IPS DF 4.7 (cell line): ENCODE measurements at regions not wholly inside any gene's neighbourhood (a gene's known extent, or its start where the extent isn't known, plus 50 kb on each side); places are given as distances from the start of the nearest gene placed in this dataset.

ENCODE experiments used
- DNase-seq: peaks from one replicate; pipeline ENCODE4 v3.0.0-alpha.2; 2013; ENCODE audit warnings: low spot score; ENCODE audit errors: extremely low read depth

DNA sequence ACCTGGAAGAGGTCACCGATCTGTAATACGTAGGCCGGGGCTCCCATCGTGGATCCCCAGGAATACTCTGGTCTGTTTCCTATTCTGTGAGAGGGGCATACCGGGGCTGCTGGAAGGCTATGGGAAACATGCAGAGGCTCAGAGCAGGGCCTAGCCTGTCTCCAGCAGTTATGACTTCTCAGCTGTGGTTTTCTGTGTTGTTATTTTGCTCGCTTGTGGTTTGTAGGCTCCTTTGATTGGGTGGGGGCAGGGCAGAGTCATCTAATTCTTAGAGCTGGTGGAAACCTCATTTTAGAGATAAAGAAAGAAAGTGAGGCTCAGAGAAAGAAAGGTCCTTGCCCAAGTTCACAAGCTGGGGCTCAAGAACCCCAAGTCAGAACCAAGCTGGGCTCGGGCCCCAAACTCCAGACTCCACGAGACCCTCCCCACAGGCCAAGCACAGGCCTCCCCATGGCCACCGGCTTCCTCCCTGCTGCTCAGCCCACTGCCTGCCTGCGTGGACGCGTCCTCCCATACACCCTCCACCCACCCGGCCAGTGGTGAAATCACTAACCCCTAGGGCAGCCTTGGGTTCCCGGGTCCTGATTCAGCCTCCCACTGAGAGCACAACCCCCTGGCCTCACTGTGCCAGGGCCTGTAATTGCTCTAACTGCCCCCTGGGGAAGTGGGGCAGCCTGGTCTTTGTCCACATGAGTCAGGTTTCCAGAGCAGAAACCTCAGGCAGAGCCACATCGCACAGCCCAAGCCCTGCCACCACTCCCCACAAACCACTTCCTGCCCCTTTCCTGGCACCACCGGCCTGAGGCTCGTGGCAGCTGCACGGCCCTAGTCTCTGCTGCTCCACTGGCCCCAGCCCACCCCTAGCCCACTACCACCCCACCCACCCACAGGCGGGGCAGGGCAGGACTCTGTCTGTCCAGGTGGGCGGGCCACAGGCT, 270.8 kb downstream of the UACA start:
- DNase-seq: no peak

DNA sequence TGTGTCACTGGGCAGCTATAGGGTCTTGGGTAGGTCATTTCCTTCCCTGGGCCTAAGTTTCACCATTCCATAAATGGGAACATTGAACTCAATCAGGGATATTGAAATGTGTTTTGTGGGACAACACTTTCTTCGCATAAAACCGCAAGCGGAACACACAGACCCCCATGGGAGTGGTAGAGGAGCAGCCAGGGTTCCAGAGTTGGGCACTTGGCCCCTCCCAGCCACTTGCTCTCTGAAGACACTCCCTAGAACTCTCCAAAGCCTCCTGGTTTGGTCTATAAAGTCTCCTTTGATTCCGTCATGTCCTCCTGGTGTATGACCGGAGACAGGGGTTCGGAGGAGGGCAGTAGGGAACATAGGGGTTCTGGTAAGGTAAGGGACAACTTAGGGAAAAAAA, 271.7 kb downstream of the UACA start:
- DNase-seq: no peak

DNA sequence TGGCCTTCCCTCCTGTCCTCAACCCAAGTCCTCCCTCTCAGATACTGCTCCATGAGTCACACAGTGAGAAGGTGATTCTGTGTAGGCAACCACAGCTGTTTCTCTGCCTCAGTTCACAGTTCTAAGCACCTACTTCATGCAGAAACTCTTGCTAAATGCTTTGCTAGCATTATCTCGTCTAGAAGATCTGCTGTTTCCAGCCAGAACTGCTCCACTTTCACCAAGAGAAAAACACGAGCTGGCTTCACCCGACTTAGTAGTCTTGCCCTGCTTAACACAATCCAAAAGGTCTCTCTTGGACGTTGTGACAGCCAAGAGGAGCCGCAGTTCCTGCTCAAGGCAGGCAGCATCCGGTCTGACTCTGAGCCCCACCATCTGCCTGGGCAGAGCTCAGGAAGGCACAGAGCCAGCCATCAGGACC, 272.1 kb downstream of the UACA start:
- DNase-seq: no peak

DNA sequence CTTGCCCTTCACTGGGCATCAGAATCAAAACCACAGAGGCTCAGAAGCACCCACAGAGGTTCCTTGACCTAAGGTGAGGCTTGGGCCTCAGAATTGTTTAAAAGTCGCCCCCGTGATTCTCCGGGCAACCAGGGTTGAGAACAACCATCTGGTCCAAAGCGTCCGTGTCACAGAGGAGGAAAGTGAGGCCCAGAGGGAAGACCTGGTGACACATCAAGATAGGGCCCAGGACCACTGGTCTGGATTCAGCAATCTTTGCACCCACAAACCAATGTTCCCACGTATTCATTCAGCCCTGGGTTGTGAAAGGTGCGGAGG, 272.6 kb downstream of the UACA start:
- DNase-seq: no peak

- DNase-seq: no peak
Measured at GRCh38 chr15:70490148-70490837, 273.1 kb downstream of the UACA start.

DNA sequence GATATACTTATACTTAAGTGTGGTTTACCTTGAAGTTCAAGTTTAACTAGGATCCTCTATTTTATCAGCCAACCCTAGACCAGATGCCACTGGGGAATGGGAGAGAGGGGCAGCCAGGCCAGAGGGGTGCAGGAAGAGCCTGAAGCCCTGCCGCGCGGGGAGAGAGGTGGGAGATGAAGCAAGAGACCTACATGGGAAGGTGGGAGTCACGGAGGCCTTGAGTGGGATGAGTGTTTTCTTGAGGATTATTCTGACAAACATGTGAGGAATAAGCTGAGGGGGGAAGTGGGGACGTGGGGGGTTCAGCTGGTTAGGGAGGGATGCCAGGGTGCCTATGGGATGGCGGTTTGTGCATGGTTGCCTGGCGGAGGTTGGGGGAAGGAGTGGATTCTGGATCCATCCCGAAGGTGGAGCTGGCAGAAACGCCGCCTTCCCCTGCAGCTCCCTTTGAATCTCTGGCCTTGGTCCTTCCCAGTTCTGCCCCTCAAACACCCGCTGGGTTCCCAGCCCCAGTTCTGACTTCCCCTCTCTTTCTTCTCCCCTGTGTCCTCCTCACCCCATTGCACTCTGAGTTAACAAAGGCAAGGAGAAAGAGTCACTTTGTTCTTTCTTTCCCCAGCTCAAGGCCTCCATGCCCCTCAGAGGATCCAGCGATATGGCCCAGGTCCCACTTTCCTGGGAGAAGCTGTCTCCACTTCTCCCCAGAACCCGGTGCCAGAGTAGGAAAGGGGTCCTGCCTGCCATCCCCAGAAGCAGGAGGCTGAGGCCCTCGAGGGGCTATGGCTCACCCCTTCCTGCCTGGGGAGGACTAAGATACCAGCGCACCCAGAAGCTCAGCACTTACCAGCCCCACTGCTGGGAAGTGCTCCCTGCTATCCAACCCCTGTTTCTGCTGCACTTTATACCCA, 274.2 kb downstream of the UACA start:
- DNase-seq: no peak

GRCh38 chr15:70488002-70488605, 275.3 kb downstream of the UACA start:
- peak; percentile 58 for DNase-seq

DNA sequence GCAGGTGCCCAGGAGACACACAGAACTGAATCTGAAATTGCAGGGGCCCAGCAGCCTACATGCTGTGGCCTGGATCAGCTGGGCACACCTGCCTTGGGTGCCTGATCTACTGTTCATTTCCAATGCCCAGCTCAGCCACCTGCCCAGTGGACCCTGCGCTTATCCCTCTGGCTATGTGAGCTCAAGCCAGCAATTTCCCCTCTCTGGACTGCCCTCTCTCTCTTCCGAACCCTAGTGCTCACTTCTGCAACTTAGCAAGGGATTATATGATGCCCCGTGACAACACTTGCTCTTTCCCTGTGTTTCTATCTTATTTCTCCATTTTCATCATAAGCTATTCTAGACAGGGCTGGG, 276.0 kb downstream of the UACA start:
- no peak for DNase-seq

- DNase-seq: no peak
Measured at GRCh38 chr15:70486451-70487386, 276.6 kb downstream of the UACA start.

DNA sequence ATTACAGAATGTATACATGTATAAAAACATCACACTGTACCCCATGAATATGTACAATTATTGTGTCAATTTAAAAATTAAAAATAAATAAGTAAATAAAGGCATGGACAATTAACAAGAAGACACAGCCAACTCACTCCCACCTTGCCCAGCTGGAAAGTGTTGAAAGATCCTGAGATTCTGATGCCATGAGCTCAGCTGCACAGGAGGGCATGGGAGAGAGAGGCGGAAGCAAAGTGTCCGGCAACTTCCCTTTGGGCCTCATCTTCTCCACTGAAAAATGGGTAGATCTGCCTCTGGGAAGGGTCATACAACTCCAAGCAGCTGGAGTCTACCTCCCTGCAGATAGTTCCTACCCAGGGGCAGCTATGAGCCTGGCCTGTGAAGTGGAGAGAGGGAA, 277.3 kb downstream of the UACA start:
- DNase-seq: no peak

DNA sequence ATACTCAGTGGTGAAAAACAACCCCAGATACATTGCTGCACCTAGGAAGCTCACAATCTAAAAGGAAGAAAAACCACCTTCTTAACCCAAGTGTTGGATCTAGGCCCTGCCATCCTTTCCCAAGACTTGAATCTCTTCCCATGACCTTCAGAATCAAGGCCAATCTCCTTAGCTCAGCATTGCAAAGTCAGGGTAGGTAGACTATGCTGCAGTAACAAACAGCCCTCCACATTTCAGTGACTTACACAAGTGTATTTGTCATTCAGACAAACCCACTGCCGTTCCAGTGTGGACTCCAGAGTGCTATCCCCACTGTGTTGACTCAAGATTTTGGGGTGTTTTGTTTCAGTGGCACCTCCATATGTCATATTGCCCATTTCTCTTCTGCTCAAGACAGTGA, 278.4 kb downstream of the UACA start:
- no peak for DNase-seq

- DNase-seq: no peak
Measured at GRCh38 chr15:70483513-70483912, 279.8 kb downstream of the UACA start.

DNA sequence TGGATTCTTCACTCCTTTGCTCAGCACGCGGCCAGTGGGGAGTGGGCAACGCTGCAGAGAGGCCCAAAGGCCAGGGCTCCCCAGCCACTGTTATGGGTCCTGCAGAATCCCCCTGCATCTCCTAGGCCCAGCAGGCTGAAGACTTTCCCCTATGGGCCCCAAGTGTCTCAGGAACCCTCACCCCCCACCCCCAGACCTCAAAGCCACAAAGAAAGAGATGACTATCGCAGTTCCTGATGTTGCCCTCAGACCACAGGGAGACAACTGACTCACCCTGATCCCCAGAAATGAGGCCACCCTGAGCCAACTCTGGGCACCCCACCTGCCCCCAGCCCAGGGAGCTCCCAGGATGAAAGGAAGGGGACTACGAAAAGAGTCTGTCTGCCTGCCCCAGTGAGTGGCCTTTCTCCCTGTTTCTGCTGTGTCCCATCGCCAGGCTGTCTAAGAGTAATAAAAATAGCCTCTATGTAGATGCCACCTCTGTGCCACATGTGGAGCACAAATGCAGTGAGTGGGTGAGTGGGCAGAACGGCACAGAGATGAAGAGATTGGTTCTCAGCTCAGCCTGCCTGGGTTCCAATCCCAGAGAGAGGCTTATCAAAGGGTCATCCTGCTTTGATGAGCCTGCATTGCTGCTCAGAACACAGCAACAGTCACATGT, 283.0 kb downstream of the UACA start:
- DNase-seq: no peak

- DNase-seq: no peak
Measured at GRCh38 chr15:70479785-70480184, 283.6 kb downstream of the UACA start.

DNA sequence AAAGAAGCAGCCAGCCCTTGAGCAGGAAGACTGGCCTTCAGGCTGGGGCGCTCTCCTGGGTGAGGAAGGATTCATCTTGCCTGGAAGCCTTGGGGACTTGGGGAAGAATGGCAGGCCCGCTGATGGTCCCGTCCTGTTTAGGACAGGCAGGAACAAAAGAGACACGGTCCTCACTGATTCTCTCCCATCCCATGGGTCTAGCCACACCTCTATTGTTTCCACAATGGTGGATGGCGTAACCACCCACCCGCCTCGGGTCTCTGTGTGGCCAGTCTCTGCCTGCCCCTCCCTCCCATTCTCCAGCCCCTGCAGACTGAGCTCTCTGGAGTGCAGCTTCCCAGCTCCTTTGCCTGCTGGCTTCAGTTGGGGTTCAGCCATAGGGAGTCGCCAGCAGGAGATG, 284.3 kb downstream of the UACA start:
- no peak for DNase-seq

- DNase-seq: no peak
Measured at GRCh38 chr15:70478251-70478990, 284.9 kb downstream of the UACA start.

DNA sequence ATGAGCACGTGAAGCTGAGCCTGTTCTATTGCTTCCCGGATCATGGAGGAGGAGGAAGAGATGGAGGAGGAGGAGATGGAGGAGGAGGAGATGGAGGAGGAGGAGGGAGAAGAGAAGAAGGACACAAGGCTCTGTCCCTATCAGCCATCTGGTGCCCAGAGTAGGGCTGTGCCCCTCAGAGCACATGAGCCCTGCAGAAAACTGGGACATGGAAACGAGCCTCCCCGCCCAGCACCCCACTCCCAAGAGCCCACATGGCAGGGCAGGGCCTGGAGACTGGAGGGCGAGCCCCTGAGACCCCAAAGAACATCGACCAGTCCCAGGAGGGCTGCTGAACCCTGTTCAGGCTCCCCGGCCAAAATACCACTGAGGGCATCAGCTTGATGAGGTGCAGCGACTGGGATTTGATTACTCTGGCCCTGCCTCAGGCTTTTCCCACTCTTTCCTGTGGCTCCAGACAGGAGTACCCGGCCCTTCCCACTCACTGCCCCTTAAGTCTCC, 285.6 kb downstream of the UACA start:
- DNase-seq: no peak

GRCh38 chr15:70476441-70476840, 286.9 kb downstream of the UACA start:
- DNase-seq: no peak

GRCh38 chr15:70475921-70476320, 287.4 kb downstream of the UACA start:
- no peak for DNase-seq
